SU-DHL-6 (cell line): ENCODE measurements at regions not wholly inside any gene's neighbourhood (a gene's known extent, or its start where the extent isn't known, plus 50 kb on each side); places are given as distances from the start of the nearest gene placed in this dataset.

ENCODE experiments used
- H2AFZ ChIP-seq: fragments of 200-600 bp; sonication (generic); 2 replicates; pipeline ENCODE4 v1.6.1; 2014; ENCODE audit warnings: low read depth, mild to moderate bottlenecking, moderate library complexity, mixed read lengths, antibody characterized with exemption, low read length; ENCODE audit not compliant: severe bottlenecking
- H3F3A ChIP-seq: fragments of 200-600 bp; shearing (Covaris generic); 2 replicates; pipeline ENCODE4 v1.6.0; 2016; ENCODE audit warnings: antibody characterized with exemption, mild to moderate bottlenecking; ENCODE audit not compliant: insufficient read depth
- H3K27ac ChIP-seq: fragments of 200-600 bp; sonication (generic); 2 replicates; pipeline ENCODE4 v1.5.1; 2016; ENCODE audit warnings: low read depth, mild to moderate bottlenecking, low read length, moderate library complexity, mixed read lengths
- H3K27me3 ChIP-seq: fragments of 200-600 bp; sonication (generic), shearing (Covaris generic); 2 replicates; pipeline ENCODE4 v1.6.0; 2014; ENCODE audit warnings: mild to moderate bottlenecking, low read length
- H3K36me3 ChIP-seq: fragments of 200-600 bp; sonication (generic); 2 replicates; pipeline ENCODE4 v1.6.1; 2014; ENCODE audit warnings: mild to moderate bottlenecking, low read length, mixed read lengths
- H3K4me2 ChIP-seq: fragments of 300-600, 200-600 bp; shearing (Covaris generic), sonication (generic); 2 replicates; pipeline ENCODE4 v1.6.0; 2014; ENCODE audit warnings: low read length, low read depth, mild to moderate bottlenecking; ENCODE audit not compliant: poor library complexity, severe bottlenecking
- H3K4me3 ChIP-seq: fragments of 200-600 bp; sonication (generic); 2 replicates; pipeline ENCODE4 v1.5.1; 2014; ENCODE audit warnings: antibody characterized with exemption, low read length, mild to moderate bottlenecking, mixed read lengths; ENCODE audit not compliant: insufficient read depth, poor library complexity, severe bottlenecking
- H3K79me2 ChIP-seq: fragments of 200-600 bp; sonication (generic); 2 replicates; pipeline ENCODE4 v1.6.1; 2014; ENCODE audit warnings: mild to moderate bottlenecking, low read length, moderate library complexity; ENCODE audit not compliant: insufficient read depth
- H3K9ac ChIP-seq: fragments of 200-600 bp; sonication (generic); 2 replicates; pipeline ENCODE4 v1.7.0; 2014; ENCODE audit warnings: mild to moderate bottlenecking, low read length
- H3K9me2 ChIP-seq: fragments of 200-600 bp; sonication (generic); replicated peaks from 2 replicates; pipeline ENCODE4 v1.6.1; 2014; ENCODE audit warnings: low read length; ENCODE audit not compliant: insufficient read depth
- H3K9me3 ChIP-seq: fragments of 200-600 bp; sonication (generic); 2 replicates; pipeline ENCODE4 v1.6.1; 2014; ENCODE audit warnings: low read length, mixed read lengths; ENCODE audit not compliant: insufficient read depth
- H4K20me1 ChIP-seq: fragments of 200-600 bp; sonication (generic); 2 replicates; pipeline ENCODE4 v1.6.1; 2014; ENCODE audit warnings: low read depth, mild to moderate bottlenecking, antibody characterized with exemption, low read length, moderate library complexity, mixed read lengths
- CTCF ChIP-seq: fragments of 200-600 bp; sonication (generic); IDR thresholded peaks from one replicate; pipeline ENCODE4 v1.5.1; 2017; ENCODE audit warnings: antibody characterized with exemption, mild to moderate bottlenecking, low read length, moderate library complexity; ENCODE audit not compliant: insufficient read depth, poor library complexity, severe bottlenecking
- EZH2phosphoT487 ChIP-seq: fragments of 200-600 bp; sonication (generic), shearing (Covaris generic); conservative IDR thresholded peaks from 2 replicates; pipeline ENCODE4 v1.6.1; 2018; ENCODE audit warnings: mild to moderate bottlenecking, antibody characterized with exemption, low read length, moderate library complexity, mixed read lengths

DNA sequence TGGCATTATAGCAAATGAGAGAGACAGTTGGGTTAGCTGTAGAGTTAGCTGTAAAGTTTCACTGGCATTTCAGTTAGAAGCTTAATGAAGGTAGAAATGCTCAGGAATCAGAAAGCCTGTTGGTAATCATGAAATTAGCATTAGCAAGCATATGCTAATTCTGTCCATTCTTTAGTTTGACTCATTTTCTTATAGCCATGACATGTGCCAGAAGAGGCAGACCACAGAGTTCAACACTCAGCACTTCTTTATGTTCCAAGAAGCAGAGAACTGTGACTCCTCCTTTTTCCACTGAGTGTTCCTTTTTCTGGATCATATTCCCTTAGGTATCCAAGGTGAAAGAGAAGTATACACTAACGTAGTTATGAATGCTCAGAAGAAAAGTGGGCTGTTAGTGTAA, 276.2 kb upstream of the SGO1 start:
- H2AFZ ChIP-seq, result no peak overlapping the region

DNA sequence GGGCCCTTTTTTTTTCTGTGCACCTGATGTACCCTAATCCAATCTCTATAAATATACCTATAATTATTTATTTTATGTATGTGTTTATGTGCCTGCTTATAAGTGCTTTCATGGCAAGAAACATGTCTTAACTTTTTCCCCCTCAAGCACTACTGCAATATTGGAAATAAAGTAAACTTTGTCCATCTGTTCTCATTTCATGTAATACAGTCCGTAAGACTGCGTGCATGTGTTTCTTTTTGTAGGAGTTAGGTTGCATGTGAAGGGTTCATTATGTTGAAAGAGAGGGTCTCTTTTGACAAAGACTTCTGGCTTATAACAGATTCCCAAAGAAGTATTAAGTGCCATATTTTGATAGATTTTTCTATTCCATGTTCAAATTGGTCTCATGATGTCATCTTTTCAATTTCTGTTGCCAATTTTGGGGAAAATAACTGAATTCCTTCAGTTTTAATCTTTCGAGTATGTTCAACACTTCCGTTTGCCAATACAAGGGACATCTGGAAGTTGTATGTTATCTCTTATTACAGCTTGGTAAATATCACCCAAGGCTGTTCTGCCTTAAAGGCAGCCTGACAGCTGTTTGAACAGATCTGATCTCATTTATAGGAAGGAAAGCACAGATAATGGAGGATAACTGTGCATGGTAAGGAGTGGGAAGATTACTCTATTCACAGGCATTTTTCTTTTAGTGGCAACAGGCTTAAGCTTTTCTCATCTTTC, 273.1 kb upstream of the SGO1 start:
- no peak overlapping the region for H3K27ac ChIP-seq
- no peak overlapping the region for H3K4me2 ChIP-seq
- H3K9me2 ChIP-seq, result no peaks in the 10 kb centered on the region; the same call in 1 of the 2 replicates
- TF ChIP-seq EZH2phosphoT487 (no peak), CTCF (no peak)
- H4K20me1 ChIP-seq, result no peaks in the 10 kb centered on the region
- H3K4me3 ChIP-seq, result no peak overlapping the region
- H3K9ac ChIP-seq, result no peak overlapping the region
- H3K79me2 ChIP-seq, result no peaks in the 10 kb centered on the region
- H3F3A ChIP-seq, result no peaks in the 10 kb centered on the region
- H3K9me3 ChIP-seq, result no peaks in the 10 kb centered on the region
- H3K36me3 ChIP-seq, result no peaks in the 10 kb centered on the region; the same call in 1 of the 2 replicates
- H2AFZ ChIP-seq, result no peak overlapping the region
- no peaks in the 10 kb centered on the region for H3K27me3 ChIP-seq

More for the DNA sequence above, 276.2 kb upstream of the SGO1 start:
- H3K9me2 ChIP-seq, result no peaks in the 10 kb centered on the region
- H3F3A ChIP-seq, result no peaks in the 10 kb centered on the region
- TF ChIP-seq EZH2phosphoT487, result no peak
- TF ChIP-seq CTCF, result no peak
- no peak overlapping the region for H3K4me2 ChIP-seq
- H4K20me1 ChIP-seq, result no peaks in the 10 kb centered on the region
- H3K9ac ChIP-seq, result no peak overlapping the region
- no peaks in the 10 kb centered on the region for H3K9me3 ChIP-seq
- H3K36me3 ChIP-seq, result no peaks in the 10 kb centered on the region
- no peaks in the 10 kb centered on the region for H3K27me3 ChIP-seq
- no peak overlapping the region for H3K27ac ChIP-seq
- H3K79me2 ChIP-seq, result no peaks in the 10 kb centered on the region
- H3K4me3 ChIP-seq, result no peak overlapping the region

GRCh38 chr3:20456511-20456910, 270.5 kb upstream of the SGO1 start:
- no peaks in the 10 kb centered on the region for H3K27me3 ChIP-seq
- H3K4me2 ChIP-seq, result no peak overlapping the region
- H3K36me3 ChIP-seq, result no peaks in the 10 kb centered on the region; the same call in 1 of the 2 replicates
- H3K27ac ChIP-seq, result no peak overlapping the region
- TF ChIP-seq EZH2phosphoT487, result no peak
- no peak for TF ChIP-seq CTCF
- no peaks in the 10 kb centered on the region for H4K20me1 ChIP-seq
- H3K9me2 ChIP-seq, result no peaks in the 10 kb centered on the region; the same call in 1 of the 2 replicates
- no peak overlapping the region for H3K4me3 ChIP-seq
- no peaks in the 10 kb centered on the region for H3F3A ChIP-seq
- H3K9ac ChIP-seq, result no peak overlapping the region
- no peaks in the 10 kb centered on the region for H3K9me3 ChIP-seq
- H2AFZ ChIP-seq, result no peak overlapping the region
- H3K79me2 ChIP-seq, result no peaks in the 10 kb centered on the region
